Esophagus squamous epithelium (tissue), 5 donors: ENCODE measurements at regions not wholly inside any gene's neighbourhood (a gene's known extent, or its start where the extent isn't known, plus 50 kb on each side); places are given as distances from the start of the nearest gene placed in this dataset.

Experiments
- DNase-seq: peaks from one replicate; lab custom pipeline; 2025; lab: John Stamatoyannopoulos, UW
- H3K27ac ChIP-seq, 4 donors: fragments of 200-600 bp; sonication (generic); one replicate each; pipeline ENCODE4 v1.5.1; 2016 to 2019; ENCODE audit warnings: mild to moderate bottlenecking in 1 of 4
- H3K27me3 ChIP-seq, 4 donors: fragments of 200-600 bp; sonication (generic); 1 replicate in 3 of 4; 2 replicates in 1 of 4; pipeline versions ENCODE4 v1.5.1 to v1.6.0; 2017 to 2021; ENCODE audit warnings: antibody characterized with exemption in 1 of 4
- H3K36me3 ChIP-seq, 3 donors: fragments of 200-600 bp; sonication (generic); one replicate each; pipeline ENCODE4 v1.5.1; 2016 to 2019
- H3K4me1 ChIP-seq, 3 donors: fragments of 200-600 bp; sonication (generic); one replicate each; pipeline ENCODE4 v1.5.1; 2017 to 2019
- H3K4me3 ChIP-seq, 4 donors: fragments of 200-600 bp; sonication (generic); 1 replicate in 3 of 4; 2 replicates in 1 of 4; pipeline ENCODE4 v1.5.1; 2016 to 2019; ENCODE audit warnings: mild to moderate bottlenecking in 2 of 4, moderate library complexity in 1 of 4
- H3K9me3 ChIP-seq, 3 donors: fragments of 200-600 bp; sonication (generic); one replicate each; pipeline ENCODE4 v1.5.1; 2016 to 2019
- POLR2A ChIP-seq, 4 donors: fragments of 450-650 bp; IDR thresholded peaks; one replicate each; pipeline ENCODE4 v1.6.1; 2017; ENCODE audit warnings: antibody characterized with exemption in 4 of 4, mild to moderate bottlenecking in 4 of 4, moderate library complexity in 3 of 4
- WGBS, 2 donors: methylation state at CpG; one replicate each; pipeline ENCODE4 v1.1.5; 2018; 5-methylcytosine and 5-hydroxymethylcytosine counted together
- intact Hi-C: fragments of 100-400 bp; cut with DNase I; formaldehyde crosslinking; loops from one replicate; pipeline ENCODE4 v1.15.0; 2022
- TF ChIP-seq, protein P1 (sequence below), 6 experiments: fragments of 450-650 bp in 4 of 6; fragments of 200-600 bp in 2 of 6; sonication (generic) in 2 of 6; IDR thresholded peaks; one replicate each; pipeline ENCODE4 v1.5.1; 2016 to 2019; ENCODE audit warnings: antibody characterized with exemption in 6 of 6, mild to moderate bottlenecking in 4 of 6, moderate library complexity in 4 of 6
- donor health status: DM: yes; HTN: yes; CAD: no.

DNA sequence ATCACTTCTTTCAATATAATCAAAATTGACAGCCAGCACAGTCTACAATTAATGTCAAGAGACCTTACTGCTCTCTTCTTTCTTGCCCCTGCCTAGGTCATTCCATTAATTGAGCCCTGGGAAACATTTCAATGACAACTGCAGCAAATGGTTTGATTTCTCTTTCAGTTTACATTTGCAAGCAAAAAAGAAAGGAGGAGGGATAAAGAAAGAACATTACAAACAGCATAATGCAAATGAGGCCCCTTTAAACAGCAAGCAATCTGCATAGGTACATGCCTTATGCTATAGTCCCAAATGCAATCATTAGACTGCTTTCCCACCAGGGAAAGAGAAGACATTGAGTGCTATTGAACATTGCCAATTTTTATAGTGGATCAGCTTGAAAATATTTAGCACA, 655.0 kb upstream of the CDH2 start:
- no peak overlapping the region for H3K4me3 ChIP-seq
- no peaks in the 10 kb centered on the region for H3K27me3 ChIP-seq
- H3K36me3 ChIP-seq, result no peaks in the 10 kb centered on the region
- no peaks in the 10 kb centered on the region for H3K4me1 ChIP-seq
- H3K9me3 ChIP-seq, result no peaks in the 10 kb centered on the region
- intact Hi-C loops, result no loop called here
- DNase-seq, result no peak
- no peak for TF ChIP-seq POLR2A (IDR thresholded peaks at IDR 0.05)
- TF ChIP-seq, protein P1, sequence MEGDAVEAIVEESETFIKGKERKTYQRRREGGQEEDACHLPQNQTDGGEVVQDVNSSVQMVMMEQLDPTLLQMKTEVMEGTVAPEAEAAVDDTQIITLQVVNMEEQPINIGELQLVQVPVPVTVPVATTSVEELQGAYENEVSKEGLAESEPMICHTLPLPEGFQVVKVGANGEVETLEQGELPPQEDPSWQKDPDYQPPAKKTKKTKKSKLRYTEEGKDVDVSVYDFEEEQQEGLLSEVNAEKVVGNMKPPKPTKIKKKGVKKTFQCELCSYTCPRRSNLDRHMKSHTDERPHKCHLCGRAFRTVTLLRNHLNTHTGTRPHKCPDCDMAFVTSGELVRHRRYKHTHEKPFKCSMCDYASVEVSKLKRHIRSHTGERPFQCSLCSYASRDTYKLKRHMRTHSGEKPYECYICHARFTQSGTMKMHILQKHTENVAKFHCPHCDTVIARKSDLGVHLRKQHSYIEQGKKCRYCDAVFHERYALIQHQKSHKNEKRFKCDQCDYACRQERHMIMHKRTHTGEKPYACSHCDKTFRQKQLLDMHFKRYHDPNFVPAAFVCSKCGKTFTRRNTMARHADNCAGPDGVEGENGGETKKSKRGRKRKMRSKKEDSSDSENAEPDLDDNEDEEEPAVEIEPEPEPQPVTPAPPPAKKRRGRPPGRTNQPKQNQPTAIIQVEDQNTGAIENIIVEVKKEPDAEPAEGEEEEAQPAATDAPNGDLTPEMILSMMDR (IDR thresholded peaks at IDR 0.05), result no peak
- H3K27ac ChIP-seq, result no peak overlapping the region

DNA sequence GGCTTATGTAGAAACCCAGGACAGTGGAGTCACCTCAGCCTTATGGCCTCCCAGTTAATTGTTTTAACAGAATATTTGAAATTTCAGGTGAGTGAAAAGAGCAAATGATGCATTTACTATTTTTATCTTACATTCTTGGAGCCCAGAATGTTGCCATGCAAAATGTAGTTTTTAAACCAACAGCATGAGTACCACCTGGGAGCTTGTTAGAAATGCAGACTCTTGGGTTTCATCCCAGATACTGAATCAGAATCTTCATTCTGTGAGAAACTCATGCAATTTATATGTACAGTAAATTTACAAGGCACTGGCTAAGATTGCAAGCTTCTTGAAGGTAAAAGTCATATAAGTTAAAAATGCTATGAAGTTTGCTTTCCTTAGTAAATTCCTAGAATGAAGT, 654.5 kb upstream of the CDH2 start:
- H3K27me3 ChIP-seq, result no peaks in the 10 kb centered on the region
- no peak overlapping the region for H3K27ac ChIP-seq
- no peaks in the 10 kb centered on the region for H3K36me3 ChIP-seq
- no peaks in the 10 kb centered on the region for H3K4me1 ChIP-seq
- H3K9me3 ChIP-seq, result no peaks in the 10 kb centered on the region
- DNase-seq, result no peak
- TF ChIP-seq, protein P1 (IDR thresholded peaks at IDR 0.05), result no peak
- no peak for TF ChIP-seq POLR2A (IDR thresholded peaks at IDR 0.05)
- H3K4me3 ChIP-seq, result no peak overlapping the region
- intact Hi-C loops, result no loop called here

DNA sequence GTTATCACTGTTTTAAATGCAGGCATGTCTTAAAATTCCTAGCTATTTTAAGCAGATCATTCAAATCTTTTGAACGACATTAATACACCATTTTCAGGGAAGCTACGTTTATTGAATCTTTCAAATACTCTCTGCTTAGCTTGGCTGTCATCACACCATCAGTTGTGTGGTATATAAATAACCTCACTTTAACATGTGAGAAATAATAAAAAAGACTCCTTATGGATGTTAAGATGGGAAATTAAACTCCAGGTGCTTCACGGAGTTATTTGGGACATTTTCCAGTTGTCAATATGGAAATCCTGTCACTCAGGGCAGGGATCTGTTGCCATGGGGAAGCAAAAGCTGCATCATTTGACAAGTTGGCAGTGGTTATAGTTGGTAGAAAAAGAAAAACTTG, 649.2 kb upstream of the CDH2 start:
- H3K36me3 ChIP-seq, result no peaks in the 10 kb centered on the region
- H3K4me3 ChIP-seq, result no peak overlapping the region
- intact Hi-C loops, result no loop called here
- H3K9me3 ChIP-seq, result no peaks in the 10 kb centered on the region
- WGBS, 2 donors, result 57 to 64% methylated on average over 3 of the region's 3 CpGs
- TF ChIP-seq, protein P1 (IDR thresholded peaks at IDR 0.05), result no peak
- no peak for TF ChIP-seq POLR2A (IDR thresholded peaks at IDR 0.05)
- no peaks in the 10 kb centered on the region for H3K4me1 ChIP-seq
- H3K27me3 ChIP-seq, result no peaks in the 10 kb centered on the region
- no peak overlapping the region for H3K27ac ChIP-seq
- no peak for DNase-seq

DNA sequence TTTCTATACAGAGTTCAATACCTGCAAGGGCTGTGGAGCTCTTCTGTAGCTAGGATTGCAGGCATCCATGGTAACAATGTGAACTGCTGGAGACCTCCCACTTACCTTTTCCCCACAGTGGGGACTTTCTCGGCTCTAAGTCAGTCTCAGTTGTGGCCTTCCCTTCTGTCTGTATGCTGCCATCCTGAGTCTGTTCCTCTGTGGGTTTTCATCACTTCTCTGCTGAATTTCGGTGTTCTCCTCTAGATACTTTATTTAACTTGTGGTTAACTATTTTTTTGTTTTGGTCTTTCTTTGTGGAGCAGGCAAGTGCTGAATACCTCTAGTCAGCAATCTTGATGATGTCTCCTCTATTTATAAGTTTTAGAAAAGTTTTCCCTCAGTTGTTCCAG, 647.2 kb upstream of the CDH2 start:
- intact Hi-C loops, result no loop called here
- no peak for DNase-seq
- no peaks in the 10 kb centered on the region for H3K27me3 ChIP-seq
- H3K27ac ChIP-seq, result no peak overlapping the region
- no peaks in the 10 kb centered on the region for H3K36me3 ChIP-seq
- 44 to 67% methylated on average over 2 of the region's 2 CpGs for WGBS, 2 donors
- H3K9me3 ChIP-seq, result no peaks in the 10 kb centered on the region
- H3K4me1 ChIP-seq, result no peaks in the 10 kb centered on the region
- H3K4me3 ChIP-seq, result no peak overlapping the region
- no peak for TF ChIP-seq POLR2A (IDR thresholded peaks at IDR 0.05)
- TF ChIP-seq, protein P1 (IDR thresholded peaks at IDR 0.05), result no peak

DNA sequence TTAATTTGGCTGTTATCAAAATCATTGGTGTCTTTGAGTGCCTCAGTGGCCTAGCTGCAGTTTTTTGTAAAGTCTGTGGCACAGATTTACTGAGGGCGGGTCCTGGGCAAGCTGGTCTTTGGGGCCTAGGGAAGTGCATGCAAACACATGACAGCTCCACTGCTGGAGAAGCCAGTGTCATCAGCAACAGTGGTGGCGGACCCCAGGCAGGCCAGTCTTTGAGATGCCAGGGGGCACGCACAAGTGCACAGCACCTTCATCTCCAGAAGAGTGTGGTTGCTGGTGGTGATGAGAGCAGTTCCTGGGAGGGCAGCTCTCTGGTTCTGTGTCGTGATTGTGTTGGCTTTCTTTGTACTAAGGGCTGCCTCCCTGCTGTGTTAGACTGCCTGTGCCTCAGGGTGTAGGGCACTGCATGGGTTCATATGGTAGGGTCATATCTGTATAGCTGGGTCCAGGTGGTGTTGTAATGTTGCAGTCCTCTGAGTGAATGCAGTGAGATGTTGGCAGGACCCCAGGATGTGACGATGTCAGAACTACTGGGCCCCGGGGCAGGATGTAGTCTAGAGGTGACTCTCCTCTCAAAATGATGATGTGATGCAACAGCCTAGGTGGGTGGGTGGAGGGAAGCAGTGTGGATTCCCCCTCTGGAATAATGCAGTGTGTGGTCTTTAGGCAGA, 646.7 kb upstream of the CDH2 start:
- TF ChIP-seq, protein P1 (IDR thresholded peaks at IDR 0.05), result no peak
- TF ChIP-seq POLR2A (IDR thresholded peaks at IDR 0.05), result no peak
- H3K4me3 ChIP-seq, result no peak overlapping the region
- H3K27ac ChIP-seq, result no peak overlapping the region
- 82 to 90% methylated on average over 4 of the region's 6 CpGs for WGBS, 2 donors
- H3K4me1 ChIP-seq, result no peaks in the 10 kb centered on the region
- no peak for DNase-seq
- no peaks in the 10 kb centered on the region for H3K27me3 ChIP-seq
- intact Hi-C loops, result no loop called here
- no peaks in the 10 kb centered on the region for H3K9me3 ChIP-seq
- no peaks in the 10 kb centered on the region for H3K36me3 ChIP-seq
